ENCODE measurements at regions not wholly inside any gene's neighbourhood (a gene's known extent, or its start where the extent isn't known, plus 50 kb on each side); places are given as distances from the start of the nearest gene placed in this dataset.

DNA sequence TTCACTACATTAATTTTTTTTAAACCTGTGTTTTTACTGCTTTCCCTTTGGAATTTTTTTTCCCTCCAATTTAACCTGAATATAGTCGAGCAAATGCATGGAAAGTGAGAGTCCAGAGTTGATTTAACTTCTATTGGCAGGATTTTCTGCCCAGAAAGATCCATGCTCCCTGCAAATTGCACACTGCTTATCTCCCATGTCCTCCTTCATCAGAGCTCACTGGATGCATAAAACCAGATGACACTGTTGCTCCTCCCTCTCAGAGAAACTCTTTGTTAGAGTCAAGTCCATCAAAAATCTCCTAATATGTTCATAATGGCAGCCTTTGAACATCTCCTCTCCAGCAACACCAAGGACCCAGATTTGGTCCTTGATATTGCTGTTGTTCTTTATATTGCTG lies 297.0 kb upstream of the SLC24A2 start:
- H3K4me1 ChIP-seq (ENCODE audit: control insufficient read depth, insufficient read depth, low read length), result no peaks in the 10 kb centered on the region
- H3K27ac ChIP-seq (ENCODE audit: low read depth, low read length), result no peak overlapping the region
- H3K4me3 ChIP-seq (ENCODE audit: low read length), result no peak overlapping the region
- H3K27me3 ChIP-seq (ENCODE audit: control insufficient read depth, insufficient read depth, low read length), result no peaks in the 10 kb centered on the region
- no peak overlapping the region for H3K9ac ChIP-seq (ENCODE audit: low read length)
- H3K36me3 ChIP-seq (ENCODE audit: control insufficient read depth, insufficient read depth, low read length), result no peaks in the 10 kb centered on the region

DNA sequence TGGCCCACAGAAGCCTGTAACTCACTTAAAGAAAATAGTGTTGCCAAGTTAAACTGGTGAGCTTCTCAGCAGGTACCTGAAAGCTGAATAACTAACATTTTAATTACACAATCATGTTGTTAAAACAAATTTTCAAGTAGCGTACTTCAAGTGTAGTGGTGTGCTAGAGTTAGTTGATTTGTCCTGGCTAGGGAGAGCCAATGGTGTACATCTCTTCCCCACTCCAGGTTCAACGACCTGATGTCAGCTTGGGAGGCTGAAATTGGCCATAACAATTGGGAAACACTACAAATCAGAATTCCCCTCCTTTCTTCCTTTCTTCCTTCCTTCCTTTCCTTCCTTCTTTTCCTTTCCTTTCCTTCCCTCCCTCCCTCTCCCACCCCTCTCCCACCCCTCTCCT lies 295.3 kb upstream of the SLC24A2 start:
- Histone ChIP-seq H3K9ac (ENCODE audit: low read length) (no peak overlapping the region), H3K36me3 (ENCODE audit: control insufficient read depth, insufficient read depth, low read length) (no peaks in the 10 kb centered on the region), H3K4me1 (ENCODE audit: control insufficient read depth, insufficient read depth, low read length) (no peaks in the 10 kb centered on the region), H3K27me3 (ENCODE audit: control insufficient read depth, insufficient read depth, low read length) (no peaks in the 10 kb centered on the region), H3K27ac (ENCODE audit: low read depth, low read length) (no peak overlapping the region), H3K4me3 (ENCODE audit: low read length) (no peak overlapping the region)

DNA sequence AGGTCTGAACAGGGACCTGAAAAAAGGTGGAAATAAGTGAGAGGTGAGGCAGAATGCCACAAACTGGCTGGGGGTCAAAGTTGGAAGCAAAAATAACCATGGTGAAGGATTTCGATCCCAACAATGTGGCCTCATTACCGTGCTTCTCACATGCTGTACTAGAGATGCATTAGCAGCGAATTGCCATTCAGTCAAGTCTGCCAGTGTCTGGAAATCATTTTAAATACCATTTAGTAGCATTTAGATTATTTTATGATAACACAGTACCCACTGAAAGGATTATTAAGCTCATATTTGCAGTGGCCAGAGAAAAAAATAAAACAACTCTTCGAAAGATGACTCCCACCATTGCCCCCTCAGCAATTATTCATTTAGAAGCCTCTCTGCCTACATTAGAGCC lies 294.6 kb upstream of the SLC24A2 start:
- Histone ChIP-seq H3K9ac (ENCODE audit: low read length) (no peak overlapping the region), H3K27me3 (ENCODE audit: control insufficient read depth, insufficient read depth, low read length) (no peaks in the 10 kb centered on the region), H3K36me3 (ENCODE audit: control insufficient read depth, insufficient read depth, low read length) (no peaks in the 10 kb centered on the region), H3K4me1 (ENCODE audit: control insufficient read depth, insufficient read depth, low read length) (no peaks in the 10 kb centered on the region), H3K27ac (ENCODE audit: low read depth, low read length) (no peak overlapping the region), H3K4me3 (ENCODE audit: low read length) (no peak overlapping the region)

DNA sequence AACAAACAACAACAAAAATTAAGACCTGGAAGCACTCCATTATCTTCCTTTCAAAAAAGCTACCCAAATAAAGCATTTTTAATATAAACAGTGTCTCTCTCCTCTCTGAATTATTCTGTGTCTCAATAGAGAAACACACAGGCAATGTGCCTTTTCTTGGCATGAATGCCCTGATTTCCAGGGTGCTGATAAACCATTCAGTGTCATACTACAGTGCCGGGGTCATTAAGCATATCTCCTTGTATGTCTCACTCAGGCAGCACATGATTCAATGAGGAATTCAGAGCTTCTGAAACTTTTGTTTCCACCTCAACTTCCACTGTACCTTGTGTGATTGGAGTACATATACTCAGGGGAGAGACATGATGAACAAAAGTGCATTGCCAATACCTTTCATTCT lies 294.0 kb upstream of the SLC24A2 start:
- Histone ChIP-seq H3K4me1 (ENCODE audit: control insufficient read depth, insufficient read depth, low read length) (no peaks in the 10 kb centered on the region), H3K27me3 (ENCODE audit: control insufficient read depth, insufficient read depth, low read length) (no peaks in the 10 kb centered on the region), H3K4me3 (ENCODE audit: low read length) (no peak overlapping the region), H3K9ac (ENCODE audit: low read length) (no peak overlapping the region), H3K27ac (ENCODE audit: low read depth, low read length) (no peak overlapping the region), H3K36me3 (ENCODE audit: control insufficient read depth, insufficient read depth, low read length) (no peaks in the 10 kb centered on the region)

DNA sequence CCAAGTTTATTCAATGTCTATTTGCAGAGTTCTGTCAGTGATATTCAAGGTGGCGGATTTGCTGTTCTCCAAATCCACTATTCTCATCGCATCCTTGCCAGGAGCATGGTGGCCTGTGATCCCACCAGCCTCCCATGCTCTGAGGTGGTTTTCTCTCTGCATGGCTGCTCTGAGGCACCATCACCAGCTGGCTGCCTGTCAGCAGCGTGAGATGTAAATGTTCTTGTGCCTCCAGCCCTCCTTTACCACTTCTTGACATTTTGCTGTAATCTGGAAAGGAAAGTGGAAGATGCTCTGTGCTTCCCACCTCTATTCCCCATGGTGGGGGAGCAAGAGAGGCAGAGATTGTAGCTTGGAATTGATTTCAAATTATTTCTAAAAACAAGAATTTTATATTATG lies 293.6 kb upstream of the SLC24A2 start:
- no peaks in the 10 kb centered on the region for H3K36me3 ChIP-seq (ENCODE audit: control insufficient read depth, insufficient read depth, low read length)
- no peak overlapping the region for H3K27ac ChIP-seq (ENCODE audit: low read depth, low read length)
- no peaks in the 10 kb centered on the region for H3K27me3 ChIP-seq (ENCODE audit: control insufficient read depth, insufficient read depth, low read length)
- no peaks in the 10 kb centered on the region for H3K4me1 ChIP-seq (ENCODE audit: control insufficient read depth, insufficient read depth, low read length)
- no peak overlapping the region for H3K9ac ChIP-seq (ENCODE audit: low read length)
- H3K4me3 ChIP-seq (ENCODE audit: low read length), result no peak overlapping the region

DNA sequence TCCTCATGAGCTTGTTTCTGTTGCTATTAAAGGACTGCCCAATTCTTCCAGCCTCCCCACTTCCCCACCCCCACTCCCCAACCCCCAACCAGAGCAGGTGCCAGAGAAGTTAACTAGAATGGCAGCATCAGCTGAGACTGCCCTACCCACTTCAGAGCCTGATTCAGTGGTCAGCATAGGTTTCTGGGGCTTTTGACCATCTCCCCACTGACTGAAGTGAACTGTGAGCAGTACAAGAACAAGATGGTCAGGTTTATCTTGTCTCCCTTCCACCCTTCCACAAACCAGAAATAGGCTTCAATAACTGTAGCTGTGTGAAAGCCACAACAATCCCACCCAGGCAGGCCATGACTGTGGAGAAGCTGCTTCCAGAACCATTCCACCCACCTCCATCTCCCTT lies 289.4 kb upstream of the SLC24A2 start:
- Histone ChIP-seq H3K4me1 (ENCODE audit: control insufficient read depth, insufficient read depth, low read length) (no peaks in the 10 kb centered on the region), H3K36me3 (ENCODE audit: control insufficient read depth, insufficient read depth, low read length) (no peaks in the 10 kb centered on the region), H3K27ac (ENCODE audit: low read depth, low read length) (no peak overlapping the region), H3K9ac (ENCODE audit: low read length) (no peak overlapping the region), H3K4me3 (ENCODE audit: low read length) (no peak overlapping the region), H3K27me3 (ENCODE audit: control insufficient read depth, insufficient read depth, low read length) (no peaks in the 10 kb centered on the region)

DNA sequence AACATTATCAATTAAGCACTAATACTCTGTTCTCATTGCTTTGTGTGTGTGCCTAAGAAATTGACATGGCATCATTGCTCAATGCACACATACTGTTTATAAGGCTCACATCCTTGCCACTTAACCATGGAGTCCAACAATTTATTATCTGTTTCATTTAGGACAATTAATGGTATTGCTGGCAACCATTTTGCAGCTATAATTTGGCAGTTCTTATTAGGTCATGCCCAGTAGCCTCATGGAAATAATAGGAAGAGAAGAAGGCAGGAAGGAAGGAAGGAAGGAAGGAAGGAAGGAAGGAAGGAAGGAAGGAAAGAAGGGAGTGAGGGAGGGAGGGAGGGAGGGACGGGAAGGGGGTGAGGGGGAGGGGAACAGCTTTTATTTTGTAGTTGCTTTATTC lies 285.5 kb upstream of the SLC24A2 start:
- H3K4me3 ChIP-seq (ENCODE audit: low read length), result no peak overlapping the region
- no peak overlapping the region for H3K9ac ChIP-seq (ENCODE audit: low read length)
- no peaks in the 10 kb centered on the region for H3K4me1 ChIP-seq (ENCODE audit: control insufficient read depth, insufficient read depth, low read length)
- no peaks in the 10 kb centered on the region for H3K36me3 ChIP-seq (ENCODE audit: control insufficient read depth, insufficient read depth, low read length)
- no peak overlapping the region for H3K27ac ChIP-seq (ENCODE audit: low read depth, low read length)
- no peaks in the 10 kb centered on the region for H3K27me3 ChIP-seq (ENCODE audit: control insufficient read depth, insufficient read depth, low read length)

DNA sequence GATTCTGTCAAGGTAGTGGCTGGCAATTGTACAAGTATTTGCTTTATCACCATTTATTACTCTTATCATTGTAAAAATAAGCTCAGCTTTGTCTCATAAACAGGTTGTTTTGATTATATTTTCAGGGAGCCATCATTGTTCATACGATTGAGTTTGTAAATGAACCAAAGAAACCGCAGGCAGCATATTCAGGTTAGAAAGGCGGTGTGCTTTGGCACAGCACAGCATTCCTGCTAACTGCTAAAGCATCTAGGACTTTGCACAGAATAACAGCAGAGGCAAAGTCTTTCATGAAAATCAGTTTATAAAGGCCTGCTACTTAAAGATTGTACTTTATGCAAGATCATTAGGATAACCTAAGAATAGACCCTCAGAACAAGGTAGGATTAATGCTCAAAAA lies 281.5 kb upstream of the SLC24A2 start:
- Histone ChIP-seq H3K4me3 (ENCODE audit: low read length) (no peak overlapping the region), H3K27ac (ENCODE audit: low read depth, low read length) (no peak overlapping the region), H3K4me1 (ENCODE audit: control insufficient read depth, insufficient read depth, low read length) (no peaks in the 10 kb centered on the region), H3K9ac (ENCODE audit: low read length) (no peak overlapping the region), H3K27me3 (ENCODE audit: control insufficient read depth, insufficient read depth, low read length) (no peaks in the 10 kb centered on the region), H3K36me3 (ENCODE audit: control insufficient read depth, insufficient read depth, low read length) (no peaks in the 10 kb centered on the region)

DNA sequence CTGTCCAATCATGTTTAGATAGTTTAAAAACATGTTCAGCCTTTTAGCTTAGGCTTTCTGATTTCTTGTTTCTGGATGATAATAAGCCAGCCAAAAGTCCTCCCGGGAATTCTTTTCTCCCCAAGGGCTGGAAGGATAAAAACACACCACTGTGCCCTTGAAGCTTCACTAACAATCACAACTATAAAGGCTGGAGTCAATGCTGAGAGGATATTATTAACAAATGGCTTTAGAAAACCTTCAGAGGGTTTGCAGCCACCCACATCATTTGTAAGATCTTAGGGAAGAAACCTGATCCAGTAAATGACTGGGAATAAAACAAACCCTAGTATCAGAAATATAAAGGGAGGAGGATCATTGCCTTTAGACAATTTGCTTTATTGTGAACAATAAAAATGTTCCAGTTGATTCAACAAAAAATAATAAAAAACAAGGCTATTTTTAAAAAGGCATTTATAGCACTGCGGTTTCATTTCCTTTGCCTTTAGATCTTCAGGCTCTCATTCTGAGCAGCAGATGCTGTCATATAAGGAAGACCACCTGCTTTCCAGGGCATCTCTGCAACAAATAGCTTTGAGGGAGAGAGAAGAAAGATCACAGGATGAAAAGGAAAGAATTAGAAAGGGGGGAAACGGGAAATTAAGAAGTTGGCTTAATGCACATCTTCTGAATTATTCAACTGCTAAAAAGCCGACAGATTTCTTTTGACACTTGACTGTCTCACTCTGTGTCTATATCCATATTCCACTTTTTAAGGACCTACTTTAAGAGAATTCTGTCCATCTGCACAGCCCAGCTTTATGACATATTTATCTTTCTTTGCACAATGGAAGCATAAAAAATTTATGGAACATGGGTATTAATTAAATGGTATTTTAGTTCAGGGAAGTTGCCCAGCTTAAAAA lies 277.2 kb upstream of the SLC24A2 start:
- Histone ChIP-seq H3K27me3 (ENCODE audit: control insufficient read depth, insufficient read depth, low read length) (no peaks in the 10 kb centered on the region), H3K4me1 (ENCODE audit: control insufficient read depth, insufficient read depth, low read length) (no peaks in the 10 kb centered on the region), H3K9ac (ENCODE audit: low read length) (no peak overlapping the region), H3K36me3 (ENCODE audit: control insufficient read depth, insufficient read depth, low read length) (no peaks in the 10 kb centered on the region), H3K4me3 (ENCODE audit: low read length) (no peak overlapping the region), H3K27ac (ENCODE audit: low read depth, low read length) (no peak overlapping the region)

DNA sequence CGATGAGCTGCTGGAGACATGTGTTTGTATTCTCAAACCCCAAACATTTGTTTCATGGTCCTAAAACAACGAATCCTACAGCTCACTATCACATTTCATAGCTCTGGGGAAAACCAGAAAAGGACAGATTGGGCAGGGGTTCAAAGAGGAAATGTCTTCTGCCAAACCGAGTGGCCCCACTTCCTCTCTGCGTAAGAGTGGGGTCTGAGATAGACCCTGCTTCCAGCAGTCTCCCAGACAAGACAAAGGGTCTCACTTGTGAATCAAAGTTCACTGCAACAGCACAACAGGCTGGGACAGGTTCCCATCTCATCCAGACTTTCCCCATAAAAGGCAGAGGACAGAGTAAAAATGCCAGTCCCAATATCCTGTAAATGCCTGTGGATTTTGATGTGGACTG lies 276.2 kb upstream of the SLC24A2 start:
- no peak overlapping the region for H3K27ac ChIP-seq (ENCODE audit: low read depth, low read length)
- H3K36me3 ChIP-seq (ENCODE audit: control insufficient read depth, insufficient read depth, low read length), result no peaks in the 10 kb centered on the region
- H3K4me1 ChIP-seq (ENCODE audit: control insufficient read depth, insufficient read depth, low read length), result no peaks in the 10 kb centered on the region
- H3K9ac ChIP-seq (ENCODE audit: low read length), result no peak overlapping the region
- no peaks in the 10 kb centered on the region for H3K27me3 ChIP-seq (ENCODE audit: control insufficient read depth, insufficient read depth, low read length)
- H3K4me3 ChIP-seq (ENCODE audit: low read length), result no peak overlapping the region

DNA sequence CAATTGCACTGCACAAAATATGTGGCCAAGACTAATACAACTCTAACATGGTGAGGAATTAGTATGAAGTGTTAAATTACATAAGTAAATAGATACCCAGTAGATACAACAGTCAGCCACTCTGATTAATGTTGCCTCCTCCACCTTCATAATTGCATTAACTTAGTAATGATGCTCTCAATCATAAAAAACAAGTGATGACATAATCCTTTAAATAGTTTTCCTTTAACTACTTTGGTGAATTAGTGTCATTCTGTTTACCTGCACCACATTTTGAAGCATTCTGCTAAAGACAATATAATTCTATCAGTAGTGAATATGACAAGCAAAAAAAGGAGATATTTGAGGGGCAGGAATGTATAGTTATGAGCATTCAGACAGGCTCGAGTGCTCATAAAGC lies 265.9 kb upstream of the SLC24A2 start:
- no peaks in the 10 kb centered on the region for H3K27me3 ChIP-seq (ENCODE audit: control insufficient read depth, insufficient read depth, low read length)
- no peaks in the 10 kb centered on the region for H3K4me1 ChIP-seq (ENCODE audit: control insufficient read depth, insufficient read depth, low read length)
- no peak overlapping the region for H3K27ac ChIP-seq (ENCODE audit: low read depth, low read length)
- no peak overlapping the region for H3K4me3 ChIP-seq (ENCODE audit: low read length)
- H3K36me3 ChIP-seq (ENCODE audit: control insufficient read depth, insufficient read depth, low read length), result no peaks in the 10 kb centered on the region
- no peak overlapping the region for H3K9ac ChIP-seq (ENCODE audit: low read length)

DNA sequence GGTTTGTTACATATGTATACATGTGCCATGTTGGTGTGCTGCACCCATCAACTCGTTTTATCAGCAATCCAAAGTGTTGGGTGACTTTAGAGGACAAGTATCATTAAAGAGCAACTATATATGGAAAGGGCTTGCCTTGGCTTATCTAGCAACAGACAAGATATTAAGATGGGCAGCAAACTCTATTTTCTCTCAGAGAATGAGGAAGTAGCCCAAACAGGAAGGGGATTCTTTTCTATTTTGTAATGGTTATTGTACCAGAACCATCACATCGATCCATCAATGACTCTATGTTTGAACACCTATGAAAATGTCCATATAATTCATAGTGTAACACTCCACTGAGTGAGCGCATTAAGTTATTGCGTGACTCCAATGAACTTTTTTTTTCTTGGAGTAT lies 260.1 kb upstream of the SLC24A2 start:
- Histone ChIP-seq H3K4me1 (ENCODE audit: control insufficient read depth, insufficient read depth, low read length) (no peaks in the 10 kb centered on the region), H3K36me3 (ENCODE audit: control insufficient read depth, insufficient read depth, low read length) (no peaks in the 10 kb centered on the region), H3K27ac (ENCODE audit: low read depth, low read length) (no peak overlapping the region), H3K4me3 (ENCODE audit: low read length) (no peak overlapping the region), H3K27me3 (ENCODE audit: control insufficient read depth, insufficient read depth, low read length) (no peaks in the 10 kb centered on the region), H3K9ac (ENCODE audit: low read length) (no peak overlapping the region)

DNA sequence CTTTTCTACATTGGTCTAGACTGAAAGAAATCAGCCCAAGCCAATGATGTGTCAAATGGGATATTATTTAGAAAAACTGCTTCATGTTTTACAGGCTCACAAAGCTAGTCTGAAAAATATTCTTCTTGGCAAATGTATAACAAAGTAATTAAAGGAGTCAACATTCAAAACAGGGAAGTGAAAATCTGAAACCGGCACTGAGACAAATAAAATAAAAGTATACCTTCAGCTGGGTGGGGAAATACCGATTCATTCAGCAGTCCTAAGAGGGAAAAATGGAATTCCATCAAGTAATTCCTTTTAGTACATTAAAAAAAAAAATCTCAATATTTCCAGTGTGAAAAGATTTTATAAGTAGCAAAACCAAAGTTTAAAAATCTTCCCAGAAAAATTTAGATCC lies 259.6 kb upstream of the SLC24A2 start:
- Histone ChIP-seq H3K36me3 (ENCODE audit: control insufficient read depth, insufficient read depth, low read length) (no peaks in the 10 kb centered on the region), H3K27me3 (ENCODE audit: control insufficient read depth, insufficient read depth, low read length) (no peaks in the 10 kb centered on the region), H3K27ac (ENCODE audit: low read depth, low read length) (no peak overlapping the region), H3K4me3 (ENCODE audit: low read length) (no peak overlapping the region), H3K4me1 (ENCODE audit: control insufficient read depth, insufficient read depth, low read length) (no peaks in the 10 kb centered on the region), H3K9ac (ENCODE audit: low read length) (no peak overlapping the region)

Measured in rectal smooth muscle tissue (tissue), 1 donor.